Ishikawa (cell line): ENCODE measurements at regions not wholly inside any gene's neighbourhood (a gene's known extent, or its start where the extent isn't known, plus 50 kb on each side); places are given as distances from the start of the nearest gene placed in this dataset.

ENCODE experiments used
- CREB1 ChIP-seq: IDR thresholded peaks from 2 replicates; pipeline ENCODE4 v1.6.1; 2012; ENCODE audit warnings: low read depth
- EP300 ChIP-seq: IDR thresholded peaks from 2 replicates; pipeline ENCODE4 v1.6.1; 2012; ENCODE audit warnings: borderline replicate concordance
- FOXM1 ChIP-seq: IDR thresholded peaks from 2 replicates; pipeline ENCODE4 v1.6.1; 2012; ENCODE audit warnings: low read depth, borderline replicate concordance
- RAD21 ChIP-seq: IDR thresholded peaks from 2 replicates; pipeline ENCODE4 v1.6.1; 2012; ENCODE audit warnings: low read depth
- TAF1 ChIP-seq: IDR thresholded peaks from 2 replicates; pipeline ENCODE4 v1.6.1; 2012; ENCODE audit warnings: low read depth, mild to moderate bottlenecking
- TCF12 ChIP-seq: IDR thresholded peaks from 2 replicates; pipeline ENCODE4 v1.6.1; 2012; ENCODE audit warnings: low read depth
- ZBTB7A ChIP-seq: IDR thresholded peaks from 2 replicates; pipeline ENCODE4 v1.6.1; 2012; ENCODE audit warnings: low read depth
- TF ChIP-seq, protein P1 (sequence below): IDR thresholded peaks from 2 replicates; pipeline ENCODE4 v1.6.1; 2012
- TF ChIP-seq, protein P2 (sequence below): IDR thresholded peaks from 2 replicates; pipeline ENCODE4 v1.6.1; 2012; ENCODE audit warnings: low read depth, mild to moderate bottlenecking

DNA sequence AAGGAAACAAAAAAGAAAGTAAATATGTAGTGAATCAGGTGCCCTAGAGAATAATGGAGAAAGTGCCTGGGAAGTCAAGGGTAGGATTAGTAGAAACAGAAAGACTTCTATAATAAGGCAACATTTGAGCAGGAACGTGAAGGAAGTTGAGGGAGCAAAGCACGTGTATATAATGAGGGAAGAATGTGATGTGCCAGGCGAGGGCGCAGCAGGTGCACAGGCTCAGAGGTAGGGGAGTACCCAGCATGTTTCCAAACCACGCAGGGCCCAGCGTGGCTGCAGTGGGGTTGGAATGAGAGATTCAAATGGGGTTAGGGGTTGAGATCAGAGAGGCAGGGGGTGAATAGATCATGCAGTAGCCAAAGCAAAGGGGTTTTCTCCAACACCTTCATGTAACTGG, 91.9 kb upstream of the VGLL4 start:
- TF ChIP-seq TAF1, result no peak
- peak; percentile 23; the same call in 1 of the 2 replicates for TF ChIP-seq RAD21
- TF ChIP-seq, protein P1, sequence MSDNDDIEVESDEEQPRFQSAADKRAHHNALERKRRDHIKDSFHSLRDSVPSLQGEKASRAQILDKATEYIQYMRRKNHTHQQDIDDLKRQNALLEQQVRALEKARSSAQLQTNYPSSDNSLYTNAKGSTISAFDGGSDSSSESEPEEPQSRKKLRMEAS, result no peak; the same call in 1 of the 2 replicates
- TF ChIP-seq ZBTB7A, result no peak
- TF ChIP-seq EP300, result no peak
- no peak for TF ChIP-seq FOXM1
- TF ChIP-seq CREB1, result no peak
- TF ChIP-seq, protein P2, sequence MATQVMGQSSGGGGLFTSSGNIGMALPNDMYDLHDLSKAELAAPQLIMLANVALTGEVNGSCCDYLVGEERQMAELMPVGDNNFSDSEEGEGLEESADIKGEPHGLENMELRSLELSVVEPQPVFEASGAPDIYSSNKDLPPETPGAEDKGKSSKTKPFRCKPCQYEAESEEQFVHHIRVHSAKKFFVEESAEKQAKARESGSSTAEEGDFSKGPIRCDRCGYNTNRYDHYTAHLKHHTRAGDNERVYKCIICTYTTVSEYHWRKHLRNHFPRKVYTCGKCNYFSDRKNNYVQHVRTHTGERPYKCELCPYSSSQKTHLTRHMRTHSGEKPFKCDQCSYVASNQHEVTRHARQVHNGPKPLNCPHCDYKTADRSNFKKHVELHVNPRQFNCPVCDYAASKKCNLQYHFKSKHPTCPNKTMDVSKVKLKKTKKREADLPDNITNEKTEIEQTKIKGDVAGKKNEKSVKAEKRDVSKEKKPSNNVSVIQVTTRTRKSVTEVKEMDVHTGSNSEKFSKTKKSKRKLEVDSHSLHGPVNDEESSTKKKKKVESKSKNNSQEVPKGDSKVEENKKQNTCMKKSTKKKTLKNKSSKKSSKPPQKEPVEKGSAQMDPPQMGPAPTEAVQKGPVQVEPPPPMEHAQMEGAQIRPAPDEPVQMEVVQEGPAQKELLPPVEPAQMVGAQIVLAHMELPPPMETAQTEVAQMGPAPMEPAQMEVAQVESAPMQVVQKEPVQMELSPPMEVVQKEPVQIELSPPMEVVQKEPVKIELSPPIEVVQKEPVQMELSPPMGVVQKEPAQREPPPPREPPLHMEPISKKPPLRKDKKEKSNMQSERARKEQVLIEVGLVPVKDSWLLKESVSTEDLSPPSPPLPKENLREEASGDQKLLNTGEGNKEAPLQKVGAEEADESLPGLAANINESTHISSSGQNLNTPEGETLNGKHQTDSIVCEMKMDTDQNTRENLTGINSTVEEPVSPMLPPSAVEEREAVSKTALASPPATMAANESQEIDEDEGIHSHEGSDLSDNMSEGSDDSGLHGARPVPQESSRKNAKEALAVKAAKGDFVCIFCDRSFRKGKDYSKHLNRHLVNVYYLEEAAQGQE, result no peak
- no peak for TF ChIP-seq TCF12
